ENCODE measurements at regions not wholly inside any gene's neighbourhood (a gene's known extent, or its start where the extent isn't known, plus 50 kb on each side); places are given as distances from the start of the nearest gene placed in this dataset.

- Mint-ChIP-seq H3K27me3 (ENCODE audit: unreplicated experiment) (no peaks in the 10 kb centered on the region), H3K9me3 (ENCODE audit: unreplicated experiment) (no peaks in the 10 kb centered on the region), H3K36me3 (ENCODE audit: unreplicated experiment) (no peaks in the 10 kb centered on the region), H3K27ac (ENCODE audit: unreplicated experiment) (no peak overlapping the region), H3K4me1 (ENCODE audit: unreplicated experiment) (no peaks in the 10 kb centered on the region), H3K4me3 (ENCODE audit: unreplicated experiment) (no peak overlapping the region)
- no peak for TF ChIP-seq CTCF (IDR thresholded peaks at IDR 0.05)
- DNase-seq (ENCODE audit: extremely low spot score, unreplicated experiment), result no peak
These were observed 95.7 kb upstream of the DACH1 start for GRCh38 chr13:71962735-71963134.

- Mint-ChIP-seq H3K36me3 (ENCODE audit: unreplicated experiment) (no peaks in the 10 kb centered on the region), H3K4me1 (ENCODE audit: unreplicated experiment) (no peaks in the 10 kb centered on the region), H3K27me3 (ENCODE audit: unreplicated experiment) (no peaks in the 10 kb centered on the region), H3K9me3 (ENCODE audit: unreplicated experiment) (no peaks in the 10 kb centered on the region), H3K27ac (ENCODE audit: unreplicated experiment) (no peak overlapping the region), H3K4me3 (ENCODE audit: unreplicated experiment) (no peak overlapping the region)
- TF ChIP-seq CTCF (IDR thresholded peaks at IDR 0.05), result no peak
- no peak for DNase-seq (ENCODE audit: extremely low spot score, unreplicated experiment)
These were observed 95.1 kb upstream of the DACH1 start for GRCh38 chr13:71962126-71962525.

- DNase-seq (ENCODE audit: extremely low spot score, unreplicated experiment), result no peak
- no peaks in the 10 kb centered on the region for H3K4me1 Mint-ChIP-seq (ENCODE audit: unreplicated experiment)
- no peak overlapping the region for H3K4me3 Mint-ChIP-seq (ENCODE audit: unreplicated experiment)
- TF ChIP-seq CTCF (IDR thresholded peaks at IDR 0.05), result no peak
- H3K36me3 Mint-ChIP-seq (ENCODE audit: unreplicated experiment), result no peaks in the 10 kb centered on the region
- peaks cover 4% of the 10 kb centered on the region for H3K9me3 Mint-ChIP-seq (ENCODE audit: unreplicated experiment)
- H3K27me3 Mint-ChIP-seq (ENCODE audit: unreplicated experiment), result peaks cover 6% of the 10 kb centered on the region
- H3K27ac Mint-ChIP-seq (ENCODE audit: unreplicated experiment), result no peak overlapping the region
These were observed 82.4 kb upstream of the DACH1 start for GRCh38 chr13:71949441-71949840.

GRCh38 chr13:71939186-71939585 is 72.2 kb upstream of the DACH1 start:
- no peak overlapping the region for H3K4me3 Mint-ChIP-seq (ENCODE audit: unreplicated experiment)
- DNase-seq (ENCODE audit: extremely low spot score, unreplicated experiment), result no peak
- peaks cover 3% of the 10 kb centered on the region for H3K27me3 Mint-ChIP-seq (ENCODE audit: unreplicated experiment)
- H3K36me3 Mint-ChIP-seq (ENCODE audit: unreplicated experiment), result no peaks in the 10 kb centered on the region
- H3K27ac Mint-ChIP-seq (ENCODE audit: unreplicated experiment), result no peak overlapping the region
- no peaks in the 10 kb centered on the region for H3K4me1 Mint-ChIP-seq (ENCODE audit: unreplicated experiment)
- TF ChIP-seq CTCF (IDR thresholded peaks at IDR 0.05), result no peak
- H3K9me3 Mint-ChIP-seq (ENCODE audit: unreplicated experiment), result peaks cover 6% of the 10 kb centered on the region

GRCh38 chr13:71935166-71935840 is 68.3 kb upstream of the DACH1 start:
- no peak for DNase-seq (ENCODE audit: extremely low spot score, unreplicated experiment)
- no peak for TF ChIP-seq CTCF (IDR thresholded peaks at IDR 0.05)
- H3K4me1 Mint-ChIP-seq (ENCODE audit: unreplicated experiment), result no peaks in the 10 kb centered on the region
- no peak overlapping the region for H3K4me3 Mint-ChIP-seq (ENCODE audit: unreplicated experiment)
- H3K9me3 Mint-ChIP-seq (ENCODE audit: unreplicated experiment), result no peaks in the 10 kb centered on the region
- H3K27me3 Mint-ChIP-seq (ENCODE audit: unreplicated experiment), result no peaks in the 10 kb centered on the region
- no peak overlapping the region for H3K27ac Mint-ChIP-seq (ENCODE audit: unreplicated experiment)
- no peaks in the 10 kb centered on the region for H3K36me3 Mint-ChIP-seq (ENCODE audit: unreplicated experiment)

Measured in osteocyte (in vitro differentiated cells).